Esophagus squamous epithelium (tissue), 5 donors: ENCODE measurements at regions not wholly inside any gene's neighbourhood (a gene's known extent, or its start where the extent isn't known, plus 50 kb on each side); places are given as distances from the start of the nearest gene placed in this dataset.

Experiments
- DNase-seq: peaks from one replicate; lab custom pipeline; 2025; lab: John Stamatoyannopoulos, UW
- H3K27ac ChIP-seq, 4 donors: fragments of 200-600 bp; sonication (generic); one replicate each; pipeline ENCODE4 v1.5.1; 2016 to 2019; ENCODE audit warnings: mild to moderate bottlenecking in 1 of 4
- H3K27me3 ChIP-seq, 4 donors: fragments of 200-600 bp; sonication (generic); 1 replicate in 3 of 4; 2 replicates in 1 of 4; pipeline versions ENCODE4 v1.5.1 to v1.6.0; 2017 to 2021; ENCODE audit warnings: antibody characterized with exemption in 1 of 4
- H3K36me3 ChIP-seq, 3 donors: fragments of 200-600 bp; sonication (generic); one replicate each; pipeline ENCODE4 v1.5.1; 2016 to 2019
- H3K4me1 ChIP-seq, 3 donors: fragments of 200-600 bp; sonication (generic); one replicate each; pipeline ENCODE4 v1.5.1; 2017 to 2019
- H3K4me3 ChIP-seq, 4 donors: fragments of 200-600 bp; sonication (generic); 1 replicate in 3 of 4; 2 replicates in 1 of 4; pipeline ENCODE4 v1.5.1; 2016 to 2019; ENCODE audit warnings: mild to moderate bottlenecking in 2 of 4, moderate library complexity in 1 of 4
- H3K9me3 ChIP-seq, 3 donors: fragments of 200-600 bp; sonication (generic); one replicate each; pipeline ENCODE4 v1.5.1; 2016 to 2019
- CTCF ChIP-seq, 6 experiments: fragments of 450-650 bp in 4 of 6; fragments of 200-600 bp in 2 of 6; sonication (generic) in 2 of 6; IDR thresholded peaks; one replicate each; pipeline ENCODE4 v1.5.1; 2016 to 2019; ENCODE audit warnings: antibody characterized with exemption in 6 of 6, mild to moderate bottlenecking in 4 of 6, moderate library complexity in 4 of 6
- POLR2A ChIP-seq, 4 donors: fragments of 450-650 bp; IDR thresholded peaks; one replicate each; pipeline ENCODE4 v1.6.1; 2017; ENCODE audit warnings: antibody characterized with exemption in 4 of 4, mild to moderate bottlenecking in 4 of 4, moderate library complexity in 3 of 4
- WGBS, 2 donors: methylation state at CpG; one replicate each; pipeline ENCODE4 v1.1.5; 2018; 5-methylcytosine and 5-hydroxymethylcytosine counted together
- intact Hi-C: fragments of 100-400 bp; cut with DNase I; formaldehyde crosslinking; loops from one replicate; pipeline ENCODE4 v1.15.0; 2022
- donor health status: DM: yes; HTN: yes; CAD: no.

- no peak for TF ChIP-seq CTCF (IDR thresholded peaks at IDR 0.05)
- no peak for TF ChIP-seq POLR2A (IDR thresholded peaks at IDR 0.05)
- Histone ChIP-seq H3K4me1 (no peaks in the 10 kb centered on the region), H3K9me3 (no peaks in the 10 kb centered on the region), H3K4me3 (no peak overlapping the region), H3K36me3 (no peaks in the 10 kb centered on the region), H3K27me3 (peaks cover 0 to 89% (median 0%) of the 10 kb centered on the region in 4 donors), H3K27ac (no peak overlapping the region)
- no peak for DNase-seq
- intact Hi-C loops, result no loop called here
- WGBS, 2 donors, result 80 to 84% methylated on average over 6 of the region's 6 CpGs
Measured at GRCh38 chr1:5304702-5305101, 650.3 kb downstream of the AJAP1 start.

- TF ChIP-seq CTCF (IDR thresholded peaks at IDR 0.05) (no peak), POLR2A (IDR thresholded peaks at IDR 0.05) (no peak)
- Histone ChIP-seq H3K27me3 (peaks cover 0 to 94% (median 0%) of the 10 kb centered on the region in 4 donors), H3K4me3 (no peak overlapping the region), H3K9me3 (no peaks in the 10 kb centered on the region), H3K4me1 (peaks cover 0 to 41% (median 7%) of the 10 kb centered on the region in 3 donors), H3K27ac (no peak overlapping the region), H3K36me3 (no peaks in the 10 kb centered on the region)
- WGBS, 2 donors, result 78 to 91% methylated on average over 4 of the region's 6 CpGs
- intact Hi-C loops, result no loop called here
- no peak for DNase-seq
Measured at GRCh38 chr1:5298376-5298775, 644.0 kb downstream of the AJAP1 start.

GRCh38 chr1:5297886-5298239 is 643.5 kb downstream of the AJAP1 start:
- Histone ChIP-seq H3K27ac (no peak overlapping the region), H3K36me3 (no peaks in the 10 kb centered on the region), H3K4me1 (peaks cover 0 to 42% (median 7%) of the 10 kb centered on the region in 3 donors), H3K4me3 (no peak overlapping the region), H3K27me3 (peaks cover 0 to 94% (median 0%) of the 10 kb centered on the region in 4 donors), H3K9me3 (no peaks in the 10 kb centered on the region)
- no peak for DNase-seq
- WGBS, 2 donors, result 100% methylated on average over 1 of the region's 1 CpG; no CpG with 5 or more reads in 1 of the 2 donors
- intact Hi-C loops, result no loop called here
- TF ChIP-seq POLR2A (IDR thresholded peaks at IDR 0.05), result no peak
- no peak for TF ChIP-seq CTCF (IDR thresholded peaks at IDR 0.05)

GRCh38 chr1:5297180-5297885 is 642.9 kb downstream of the AJAP1 start:
- intact Hi-C loops, result no loop called here

More at GRCh38 chr1:5297180-5297885, 642.9 kb downstream of the AJAP1 start:
- DNase-seq, result no peak
- TF ChIP-seq CTCF (IDR thresholded peaks at IDR 0.05) (no peak), POLR2A (IDR thresholded peaks at IDR 0.05) (no peak)
- Histone ChIP-seq H3K4me3 (no peak overlapping the region), H3K9me3 (no peaks in the 10 kb centered on the region), H3K36me3 (no peaks in the 10 kb centered on the region), H3K27me3 (peaks cover 0 to 94% (median 0%) of the 10 kb centered on the region in 4 donors), H3K27ac (no peak overlapping the region), H3K4me1 (peaks cover 0 to 42% (median 7%) of the 10 kb centered on the region in 3 donors)
- 23 to 67% methylated on average over 1 to 7 of the region's 9 CpGs for WGBS, 2 donors
